ENCODE measurements at regions not wholly inside any gene's neighbourhood (a gene's known extent, or its start where the extent isn't known, plus 50 kb on each side); places are given as distances from the start of the nearest gene placed in this dataset.

- POLR2A ChIA-PET (ENCODE audit: unreplicated experiment): no interaction called here
- no peaks in the 10 kb centered on the region for H3K36me3 ChIP-seq (ENCODE audit: low read depth)
- TF ChIP-seq, protein P1, sequence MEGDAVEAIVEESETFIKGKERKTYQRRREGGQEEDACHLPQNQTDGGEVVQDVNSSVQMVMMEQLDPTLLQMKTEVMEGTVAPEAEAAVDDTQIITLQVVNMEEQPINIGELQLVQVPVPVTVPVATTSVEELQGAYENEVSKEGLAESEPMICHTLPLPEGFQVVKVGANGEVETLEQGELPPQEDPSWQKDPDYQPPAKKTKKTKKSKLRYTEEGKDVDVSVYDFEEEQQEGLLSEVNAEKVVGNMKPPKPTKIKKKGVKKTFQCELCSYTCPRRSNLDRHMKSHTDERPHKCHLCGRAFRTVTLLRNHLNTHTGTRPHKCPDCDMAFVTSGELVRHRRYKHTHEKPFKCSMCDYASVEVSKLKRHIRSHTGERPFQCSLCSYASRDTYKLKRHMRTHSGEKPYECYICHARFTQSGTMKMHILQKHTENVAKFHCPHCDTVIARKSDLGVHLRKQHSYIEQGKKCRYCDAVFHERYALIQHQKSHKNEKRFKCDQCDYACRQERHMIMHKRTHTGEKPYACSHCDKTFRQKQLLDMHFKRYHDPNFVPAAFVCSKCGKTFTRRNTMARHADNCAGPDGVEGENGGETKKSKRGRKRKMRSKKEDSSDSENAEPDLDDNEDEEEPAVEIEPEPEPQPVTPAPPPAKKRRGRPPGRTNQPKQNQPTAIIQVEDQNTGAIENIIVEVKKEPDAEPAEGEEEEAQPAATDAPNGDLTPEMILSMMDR (conservative IDR thresholded peaks at IDR 0.05): no peak
- no peak for TF ChIP-seq EZH2 (IDR thresholded peaks at IDR 0.05; ENCODE audit: low read depth)
- no peaks in the 10 kb centered on the region for H3K79me2 ChIP-seq (ENCODE audit: low read depth)
- no peak overlapping the region for H3K27ac ChIP-seq
- no TSS peak for BruUV-seq (replicated peaks)
- no peak overlapping the region for H2AFZ ChIP-seq
- DNase-seq: no peak
- H3F3A ChIP-seq (ENCODE audit: insufficient read depth, low read depth): no peaks in the 10 kb centered on the region
- no peaks in the 10 kb centered on the region for H3K4me1 ChIP-seq (replicated peaks; ENCODE audit: insufficient read depth)
- H3K4me2 ChIP-seq: no peak overlapping the region
- no peaks in the 10 kb centered on the region for H3K9me3 ChIP-seq (ENCODE audit: insufficient read depth, low read depth)
- CTCF ChIA-PET: no interaction called here
- H3K4me3 ChIP-seq: no peak overlapping the region
- H4K20me1 ChIP-seq (ENCODE audit: insufficient read depth): no peaks in the 10 kb centered on the region
- H3K27me3 ChIP-seq (ENCODE audit: insufficient read depth, low read depth): no peaks in the 10 kb centered on the region
- intact Hi-C loops (cut with micrococcal nuclease; ENCODE audit: unreplicated experiment): no loop called here
- no peaks in the 10 kb centered on the region for H3K9me2 ChIP-seq (ENCODE audit: insufficient read depth)
These were observed 288.1 kb upstream of the GPC6 start for GRCh38 chr13:92938486-92939020.

- Histone ChIP-seq H3K4me2 (no peak overlapping the region), H4K20me1 (ENCODE audit: insufficient read depth) (no peaks in the 10 kb centered on the region), H3K9me3 (ENCODE audit: insufficient read depth, low read depth) (no peaks in the 10 kb centered on the region), H3F3A (ENCODE audit: insufficient read depth, low read depth) (no peaks in the 10 kb centered on the region), H3K4me1 (replicated peaks; ENCODE audit: insufficient read depth) (no peaks in the 10 kb centered on the region), H3K79me2 (ENCODE audit: low read depth) (no peaks in the 10 kb centered on the region), H2AFZ (no peak overlapping the region), H3K36me3 (ENCODE audit: low read depth) (no peaks in the 10 kb centered on the region), H3K27me3 (ENCODE audit: insufficient read depth, low read depth) (no peaks in the 10 kb centered on the region), H3K27ac (no peak overlapping the region), H3K9me2 (ENCODE audit: insufficient read depth) (no peaks in the 10 kb centered on the region), H3K4me3 (no peak overlapping the region)
- ChIA-PET CTCF (no interaction called here), POLR2A (ENCODE audit: unreplicated experiment) (no interaction called here)
- no TSS peak for BruUV-seq (replicated peaks)
- no peak for DNase-seq
- no peak for TF ChIP-seq EZH2 (IDR thresholded peaks at IDR 0.05; ENCODE audit: low read depth)
- TF ChIP-seq, protein P1 (conservative IDR thresholded peaks at IDR 0.05): no peak
- intact Hi-C loops (cut with micrococcal nuclease; ENCODE audit: unreplicated experiment): no loop called here
These were observed 285.4 kb upstream of the GPC6 start for GRCh38 chr13:92941167-92941566.

DNA sequence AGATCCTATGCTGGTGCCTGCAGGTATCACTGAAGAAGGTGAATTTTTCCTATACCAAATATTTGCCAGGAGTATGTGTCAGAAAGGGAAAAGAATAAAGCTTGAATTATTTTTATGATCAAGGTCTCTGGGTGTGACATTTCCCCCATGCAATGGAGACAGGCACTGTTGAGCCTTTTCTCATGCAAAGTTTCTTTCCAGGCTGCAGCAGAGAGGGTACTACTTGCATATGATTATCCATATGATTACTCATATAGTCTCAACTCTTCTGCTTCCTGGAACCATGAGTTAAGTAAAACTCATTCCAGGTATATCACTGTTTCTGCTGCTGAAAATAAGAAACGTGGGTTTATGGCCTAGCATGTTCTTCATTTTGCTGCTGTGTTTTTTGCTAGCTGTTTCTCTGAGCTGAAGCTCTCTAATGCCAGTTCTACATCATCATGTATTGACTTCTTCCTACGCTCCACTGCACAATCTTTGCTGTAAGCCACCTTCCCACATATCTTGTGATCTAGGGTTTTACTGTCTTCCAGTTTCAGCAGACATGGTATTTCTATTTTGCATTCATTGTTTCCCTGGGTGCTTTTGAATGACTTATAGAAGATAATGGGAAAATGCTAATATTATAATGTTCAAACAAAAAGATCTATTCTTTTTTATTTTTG, 278.7 kb upstream of the GPC6 start:
- ChIA-PET CTCF (no interaction called here), POLR2A (ENCODE audit: unreplicated experiment) (no interaction called here)
- DNase-seq: no peak
- H3K27ac ChIP-seq: no peak overlapping the region
- intact Hi-C loops (cut with micrococcal nuclease; ENCODE audit: unreplicated experiment): no loop called here
- no peaks in the 10 kb centered on the region for H3K27me3 ChIP-seq (ENCODE audit: insufficient read depth, low read depth)
- H3K9me3 ChIP-seq (ENCODE audit: insufficient read depth, low read depth): no peaks in the 10 kb centered on the region
- BruUV-seq (replicated peaks): no TSS peak
- no peaks in the 10 kb centered on the region for H3K4me1 ChIP-seq (replicated peaks; ENCODE audit: insufficient read depth)
- H3K79me2 ChIP-seq (ENCODE audit: low read depth): no peaks in the 10 kb centered on the region
- H3K36me3 ChIP-seq (ENCODE audit: low read depth): no peaks in the 10 kb centered on the region
- no peak overlapping the region for H3K4me2 ChIP-seq
- no peak overlapping the region for H3K4me3 ChIP-seq
- H3F3A ChIP-seq (ENCODE audit: insufficient read depth, low read depth): no peaks in the 10 kb centered on the region
- H2AFZ ChIP-seq: no peak overlapping the region
- TF ChIP-seq, protein P1 (conservative IDR thresholded peaks at IDR 0.05): no peak
- TF ChIP-seq EZH2 (IDR thresholded peaks at IDR 0.05; ENCODE audit: low read depth): no peak
- no peaks in the 10 kb centered on the region for H3K9me2 ChIP-seq (ENCODE audit: insufficient read depth)
- no peaks in the 10 kb centered on the region for H4K20me1 ChIP-seq (ENCODE audit: insufficient read depth)
